OCI-M2 (cell line): ENCODE measurements at regions not wholly inside any gene's neighbourhood (a gene's known extent, or its start where the extent isn't known, plus 50 kb on each side); places are given as distances from the start of the nearest gene placed in this dataset.

Source experiments
- DNase-seq: peaks from one replicate; lab custom pipeline; 2025; ENCODE audit not compliant: unreplicated experiment; lab: John Stamatoyannopoulos, UW

DNA sequence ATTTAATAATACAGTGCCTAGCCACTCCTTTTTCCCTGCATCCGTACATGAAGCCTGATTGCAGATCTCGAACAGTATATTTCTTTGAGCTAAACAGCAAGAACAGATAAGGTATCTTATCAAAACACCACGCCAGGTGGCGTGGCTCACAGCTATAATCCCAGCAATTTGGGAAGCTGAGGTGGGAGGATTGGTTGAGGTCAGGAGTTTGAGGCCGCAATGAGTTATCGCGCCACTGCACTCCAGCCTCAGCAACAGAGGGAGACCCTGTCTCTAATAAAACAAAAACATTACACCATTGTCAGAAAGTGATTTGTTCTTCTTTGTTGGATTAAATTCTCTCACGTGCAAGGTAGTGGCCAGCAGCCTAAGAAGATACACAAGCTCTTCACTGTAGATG is 291.2 kb upstream of the DMRT1 start:
- DNase-seq: no peak

GRCh38 chr9:551986-552929 is 289.2 kb upstream of the DMRT1 start:
- DNase-seq: no peak

DNA sequence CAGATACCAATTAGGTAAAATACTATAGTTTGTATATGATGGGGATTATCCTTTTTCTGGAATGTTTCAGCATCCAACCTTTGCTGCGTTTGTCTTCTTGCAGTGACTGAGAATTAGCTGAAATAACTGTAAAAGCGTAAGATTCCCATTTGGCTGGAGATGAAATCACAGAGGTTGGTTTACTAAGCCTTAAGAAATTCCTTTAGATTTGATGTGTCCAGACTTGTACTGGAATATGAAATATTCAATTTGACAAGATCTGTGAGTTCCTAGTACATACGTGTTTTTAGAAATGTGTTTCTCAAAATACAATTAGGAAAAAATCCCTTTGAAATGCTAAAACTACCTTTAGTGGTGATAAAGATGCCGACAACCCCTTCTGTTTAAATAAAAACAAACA is 286.0 kb upstream of the DMRT1 start:
- no peak for DNase-seq

- no peak for DNase-seq
Measured at GRCh38 chr9:556199-556598, 285.3 kb upstream of the DMRT1 start.

DNA sequence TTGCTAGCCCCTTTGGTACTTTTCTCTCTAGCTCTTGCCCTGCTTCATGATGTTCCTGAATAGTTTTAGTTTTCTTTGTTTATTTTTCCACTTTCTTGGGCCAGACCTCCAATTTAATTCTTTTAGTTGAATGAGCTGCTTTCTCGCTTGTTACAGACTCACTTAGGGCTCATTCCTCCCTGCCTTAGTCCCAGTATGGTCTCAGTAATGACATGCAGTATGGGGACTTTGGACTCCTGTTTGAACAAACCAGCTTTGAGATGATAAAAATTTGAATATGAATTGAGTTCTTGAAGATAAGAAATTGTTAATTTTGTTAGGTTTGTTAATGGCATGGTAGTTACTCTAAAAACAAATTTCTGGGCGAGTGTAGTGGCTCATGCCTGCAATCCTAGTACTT is 284.8 kb upstream of the DMRT1 start:
- no peak for DNase-seq

- no peak for DNase-seq
Measured at GRCh38 chr9:557601-558201, 283.8 kb upstream of the DMRT1 start.

GRCh38 chr9:561427-561826 is 280.1 kb upstream of the DMRT1 start:
- DNase-seq: no peak

DNA sequence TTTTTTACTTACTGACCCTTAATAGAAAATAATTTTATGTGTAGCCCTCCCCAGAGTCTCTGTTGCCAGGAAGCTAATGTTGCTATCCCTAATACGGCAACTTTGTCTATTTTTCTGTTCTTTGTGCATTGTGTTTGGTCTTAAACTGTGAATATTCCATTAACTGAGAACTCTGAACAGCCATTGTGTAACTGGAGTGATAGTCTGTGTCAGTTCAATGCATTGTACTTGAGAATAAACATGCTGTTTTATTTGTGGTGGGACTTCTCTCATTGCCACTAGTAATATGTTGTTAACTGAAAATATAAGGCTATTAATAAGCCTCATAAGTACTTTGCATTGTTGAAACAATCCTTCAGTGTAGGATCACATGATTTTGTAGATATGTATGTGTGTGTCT is 278.3 kb upstream of the DMRT1 start:
- DNase-seq: no peak

DNA sequence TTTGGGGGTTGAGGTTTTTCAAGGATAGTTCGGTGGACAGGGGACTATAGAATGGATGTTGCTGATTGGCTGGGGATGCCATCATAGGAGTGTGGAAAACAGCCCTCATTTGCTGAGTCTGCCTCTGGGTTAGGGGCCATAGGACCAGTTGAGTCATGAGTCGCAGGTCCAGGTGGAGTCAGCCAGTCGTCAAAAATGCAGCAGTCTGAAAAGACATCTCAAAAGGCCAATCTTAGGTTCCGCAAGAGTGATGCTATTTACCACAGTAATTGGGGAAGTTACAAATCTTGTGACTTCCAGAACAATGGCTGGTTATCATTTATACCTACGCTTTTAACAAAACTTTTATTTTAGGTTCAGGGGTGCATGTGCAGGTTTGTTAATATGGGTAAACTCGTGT is 276.0 kb upstream of the DMRT1 start:
- no peak for DNase-seq

- DNase-seq: no peak
Measured at GRCh38 chr9:567128-567746, 274.3 kb upstream of the DMRT1 start.

DNA sequence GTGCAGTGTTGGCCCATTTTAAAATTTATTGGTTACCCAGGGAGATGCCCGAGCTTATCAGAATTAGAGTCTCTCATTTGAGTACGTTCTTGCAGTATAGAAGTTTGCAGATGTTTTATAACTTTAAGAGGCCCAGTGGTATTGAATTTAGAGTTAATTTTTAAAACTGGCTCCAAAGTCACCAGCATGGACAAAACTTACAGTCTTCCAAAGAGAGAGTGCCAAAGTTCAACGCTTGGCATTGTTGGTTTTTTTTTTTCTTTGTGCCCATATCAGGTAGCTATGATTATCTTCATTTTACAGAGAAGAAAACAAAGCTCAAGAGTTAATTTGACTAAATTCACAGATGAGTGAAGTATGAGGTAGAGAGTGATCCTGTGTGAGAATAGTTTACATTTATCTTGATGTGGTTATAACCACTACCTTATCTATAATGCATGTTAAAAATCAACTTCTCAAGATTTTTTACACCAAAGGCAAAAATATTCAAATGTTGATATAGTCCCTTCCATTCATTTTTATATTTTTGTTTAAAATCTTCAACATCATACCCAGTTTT is 273.7 kb upstream of the DMRT1 start:
- no peak for DNase-seq

DNA sequence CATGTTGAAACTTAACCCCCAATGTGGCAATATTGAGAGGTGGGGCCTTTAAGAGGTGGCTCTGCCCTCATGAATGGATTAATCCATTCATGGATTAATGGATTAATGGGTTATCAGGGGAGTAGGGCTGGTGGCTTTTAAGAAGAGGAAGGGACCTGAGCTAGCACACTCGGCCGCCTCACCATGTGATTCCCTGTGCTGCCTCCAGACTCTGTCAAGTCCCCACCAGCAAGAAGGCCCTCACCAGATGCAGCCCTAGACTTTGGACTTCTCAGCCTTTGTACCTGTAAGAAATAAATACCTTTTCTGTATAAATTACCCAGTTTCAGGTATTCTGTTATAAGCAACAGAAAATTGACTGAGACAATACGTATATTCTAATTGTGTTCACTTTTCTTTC is 272.2 kb upstream of the DMRT1 start:
- no peak for DNase-seq

DNA sequence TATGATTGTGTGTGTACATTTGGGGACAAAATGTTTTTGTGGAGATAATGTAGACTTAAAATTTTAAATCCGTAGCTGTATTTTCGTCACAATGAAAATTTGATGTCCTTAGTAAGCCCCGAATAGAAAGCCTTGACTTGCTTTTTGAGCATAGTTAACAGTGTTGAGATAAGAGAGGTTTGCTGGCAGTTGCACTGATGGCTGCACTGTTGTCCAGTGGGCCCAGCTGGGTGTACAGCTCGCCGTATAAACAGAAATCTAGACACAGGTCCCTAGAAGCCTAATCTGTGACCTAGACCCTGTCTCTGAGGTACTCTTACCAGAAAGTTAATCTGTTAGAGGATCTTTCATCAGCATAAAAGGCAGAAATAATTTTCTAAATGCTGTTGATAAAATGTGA is 271.3 kb upstream of the DMRT1 start:
- DNase-seq: no peak

DNA sequence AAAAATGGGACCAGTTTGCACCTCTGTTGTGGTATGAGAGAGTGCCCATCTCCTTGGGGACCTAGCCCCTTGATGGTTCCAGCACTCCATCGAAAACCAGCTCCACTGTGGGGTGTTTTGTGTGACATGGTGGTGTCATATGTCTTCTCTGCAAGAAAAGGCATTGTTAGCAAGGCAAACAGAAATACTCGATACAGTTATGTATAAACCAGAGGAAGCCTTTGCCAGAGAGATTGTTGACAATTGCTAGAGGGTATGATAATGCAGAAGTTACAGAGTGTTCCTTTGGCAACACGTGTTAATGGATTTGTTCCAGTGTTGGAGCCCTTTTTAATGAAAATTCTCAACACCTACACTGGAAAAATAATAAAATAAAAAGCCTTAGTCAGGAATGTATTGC is 270.4 kb upstream of the DMRT1 start:
- no peak for DNase-seq

GRCh38 chr9:571741-572140 is 269.8 kb upstream of the DMRT1 start:
- no peak for DNase-seq

DNA sequence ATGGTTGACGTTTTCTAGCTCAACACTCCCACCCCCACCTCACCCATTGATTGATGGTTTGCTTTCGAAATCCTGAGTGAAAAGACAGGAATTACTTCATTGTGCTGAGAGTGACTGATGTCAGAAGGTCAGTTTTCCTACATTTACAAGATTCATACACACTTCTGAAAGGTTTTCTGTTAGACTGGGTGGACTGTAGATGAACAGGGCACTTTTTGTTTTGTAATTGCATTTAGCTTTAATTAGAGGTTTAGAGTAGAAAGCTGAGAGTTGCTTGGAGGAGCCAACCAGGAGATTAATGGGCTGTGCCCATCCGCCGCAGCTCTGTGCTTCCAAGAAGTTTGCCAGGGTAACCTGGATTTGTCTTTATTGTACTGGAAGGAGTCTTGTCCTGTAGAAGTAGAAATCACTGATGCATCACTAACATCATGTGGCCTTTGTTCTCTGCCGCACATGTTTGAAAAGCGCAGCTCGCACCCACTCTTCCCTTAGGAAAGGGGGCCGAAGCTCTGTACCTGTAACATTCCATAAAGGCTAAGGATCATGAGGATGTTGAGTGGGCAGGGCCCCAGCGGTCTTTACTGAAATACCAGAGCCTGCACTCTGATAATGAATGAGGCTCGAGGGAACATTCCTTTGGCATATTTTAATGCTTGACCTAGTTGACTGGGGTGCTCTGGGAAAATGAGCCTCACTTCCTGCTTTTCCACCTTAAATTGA is 267.6 kb upstream of the DMRT1 start:
- DNase-seq: no peak

- DNase-seq: no peak
Measured at GRCh38 chr9:575139-575538, 266.4 kb upstream of the DMRT1 start.

- no peak for DNase-seq
Measured at GRCh38 chr9:580652-581342, 260.7 kb upstream of the DMRT1 start.

- no peak for DNase-seq
Measured at GRCh38 chr9:581673-582497, 259.6 kb upstream of the DMRT1 start.

- DNase-seq: no peak
Measured at GRCh38 chr9:582775-583174, 258.7 kb upstream of the DMRT1 start.
